Astrocyte of the hippocampus (primary cell): ENCODE measurements at regions not wholly inside any gene's neighbourhood (a gene's known extent, or its start where the extent isn't known, plus 50 kb on each side); places are given as distances from the start of the nearest gene placed in this dataset.
A peak's percentile ranks its signal among the peaks of the same experiment; 100 is the strongest.

ENCODE experiments used
- DNase-seq: peaks from one replicate; pipeline ENCODE4 v3.0.0; 2011; ENCODE audit warnings: low read depth, low spot score

DNA sequence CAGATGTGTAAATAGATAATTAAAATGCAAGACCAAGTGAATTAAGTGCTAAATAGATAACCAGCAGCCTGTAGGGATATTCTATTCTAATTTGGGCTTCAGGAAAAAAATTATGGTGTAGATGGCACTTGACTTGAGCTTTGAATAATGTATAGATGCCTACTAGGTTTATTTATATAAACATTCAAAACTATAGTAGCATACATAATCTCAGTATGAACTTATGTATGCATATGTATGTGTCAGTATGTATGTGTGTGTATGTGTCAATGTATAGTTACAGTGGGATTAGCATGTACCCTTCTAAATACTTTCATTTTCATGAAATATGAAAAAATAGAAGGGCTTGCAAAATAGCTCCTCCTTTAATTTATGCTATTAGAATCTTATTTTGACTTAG, 207.3 kb upstream of the PPP1R3A start:
- no peak for DNase-seq

DNA sequence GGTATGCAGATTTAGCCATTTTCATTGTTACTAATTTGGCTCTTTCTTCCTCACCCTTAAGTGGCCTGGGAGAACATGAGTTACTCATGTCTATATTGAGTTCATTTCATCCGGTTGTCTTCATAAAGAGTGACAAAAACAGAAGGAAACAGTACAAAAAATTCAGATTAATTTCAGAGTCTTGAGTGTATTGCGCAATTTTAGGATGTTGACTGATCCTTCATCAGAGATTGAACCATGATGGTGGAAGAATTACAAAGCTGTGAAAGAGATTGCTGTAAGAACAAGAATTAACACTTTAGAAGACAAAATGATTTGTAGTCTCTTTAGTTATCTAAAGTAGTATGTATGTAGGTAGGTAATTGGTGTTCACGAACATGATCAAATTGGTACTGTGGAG, 194.0 kb upstream of the PPP1R3A start:
- no peak for DNase-seq

DNA sequence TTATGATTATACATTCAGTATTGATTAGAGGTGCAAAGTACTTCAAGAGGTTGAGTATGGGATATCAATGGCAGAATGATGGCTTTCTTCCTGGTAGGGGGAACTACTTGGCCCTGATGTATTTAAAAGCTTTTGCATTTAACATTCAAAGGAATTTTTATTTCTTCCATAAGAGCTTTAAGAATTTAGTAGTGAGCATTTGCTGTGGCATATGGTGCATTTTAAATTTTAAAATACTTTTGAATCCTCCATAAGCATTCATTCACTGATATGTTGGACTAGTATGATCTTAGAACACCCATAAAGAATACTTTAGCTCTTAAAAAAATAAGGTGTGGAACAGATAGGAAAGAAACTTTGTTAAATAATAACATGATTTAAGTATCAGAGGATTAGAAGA, 191.9 kb upstream of the PPP1R3A start:
- DNase-seq = no peak

DNA sequence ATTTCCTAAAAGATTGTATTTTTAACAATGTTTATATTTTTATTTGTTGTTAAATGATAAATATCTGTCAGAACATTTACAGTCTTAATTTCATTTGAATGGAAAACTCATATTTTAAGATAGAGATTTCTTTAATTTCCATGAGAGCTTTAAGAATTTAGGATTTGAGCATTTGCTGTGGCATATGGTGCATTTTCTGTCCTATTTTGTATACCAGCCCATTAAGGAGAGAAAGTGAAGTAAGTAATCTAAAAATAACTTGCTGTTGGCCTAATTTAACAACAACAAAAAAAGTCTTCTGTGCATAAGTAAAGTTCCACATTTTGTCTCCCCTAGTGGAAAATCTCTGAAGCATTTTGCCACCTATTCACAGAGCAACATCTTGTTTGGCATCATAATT, 190.9 kb upstream of the PPP1R3A start:
- no peak for DNase-seq

DNA sequence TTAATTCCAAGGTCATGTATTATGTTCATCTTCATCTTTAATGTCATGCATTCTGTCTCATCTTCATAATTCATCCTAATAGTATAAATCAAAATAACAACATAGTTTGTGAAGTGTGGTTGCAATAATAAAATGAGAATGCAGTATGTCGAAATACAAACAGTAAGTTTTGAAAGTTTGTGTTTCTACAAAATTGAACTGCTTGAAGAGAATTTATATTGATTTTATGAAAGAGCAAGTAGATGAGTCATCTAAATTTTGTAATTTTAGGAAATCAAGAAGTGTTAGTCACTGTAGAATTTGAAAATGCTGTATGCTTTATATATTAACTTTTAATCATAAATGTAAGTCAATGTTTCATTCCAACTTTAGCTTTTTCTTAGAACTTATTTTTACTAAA, 190.5 kb upstream of the PPP1R3A start:
- no peak for DNase-seq

DNA sequence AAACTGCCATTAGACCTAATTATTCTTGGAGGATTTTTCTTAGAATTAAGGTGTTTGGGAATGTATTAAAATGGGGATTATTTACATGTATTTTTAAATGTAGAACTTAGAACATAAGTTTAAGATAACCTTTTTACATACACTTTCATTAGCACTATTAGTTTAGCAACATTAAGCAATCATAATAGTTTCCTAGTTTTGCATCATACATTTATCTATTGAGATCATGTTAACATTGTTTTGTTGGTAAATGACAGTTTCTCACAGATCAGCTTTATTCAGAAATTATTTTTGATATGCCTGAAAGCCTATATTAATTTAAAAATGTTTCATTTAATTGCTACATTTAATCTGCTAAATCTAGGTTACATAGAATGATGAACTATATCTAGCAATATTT, 189.7 kb upstream of the PPP1R3A start:
- DNase-seq = no peak

DNA sequence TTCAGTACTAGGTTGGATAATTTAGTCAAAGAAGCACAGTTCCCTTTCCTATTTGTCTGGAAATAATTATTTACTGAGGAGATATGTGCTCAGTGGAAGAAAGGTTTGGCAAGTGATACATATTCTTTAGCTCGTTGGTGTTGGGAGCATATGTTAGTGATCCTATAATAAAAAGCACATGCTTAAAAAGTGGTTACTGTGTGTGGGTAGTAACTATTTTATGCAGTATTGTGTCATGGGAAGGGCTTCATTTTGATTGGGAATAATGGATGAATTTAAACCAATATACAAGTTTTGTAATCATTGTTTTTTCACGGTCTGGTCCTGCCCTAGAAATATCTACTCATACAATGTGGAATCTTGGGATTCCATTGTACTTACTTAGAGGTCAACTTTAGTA, 188.7 kb upstream of the PPP1R3A start:
- no peak for DNase-seq

DNA sequence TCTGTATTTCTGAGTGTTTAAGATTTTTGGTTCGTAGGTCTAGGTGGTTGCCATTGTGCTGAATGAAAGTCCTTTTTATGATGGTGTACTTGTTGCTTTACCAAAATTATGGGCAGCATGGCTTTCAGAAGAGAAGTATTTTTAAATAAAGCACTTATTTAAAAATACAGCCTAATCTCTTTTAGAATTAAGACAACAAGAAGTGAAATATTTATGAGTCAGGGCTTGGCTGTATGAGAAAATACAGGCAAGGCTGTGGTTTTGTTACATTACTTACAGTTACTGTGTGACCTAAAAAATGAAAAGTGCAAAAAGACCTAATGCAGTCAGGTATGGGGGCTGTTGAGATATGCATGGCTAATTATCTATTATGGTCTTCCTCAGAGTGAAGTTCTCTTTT, 185.2 kb upstream of the PPP1R3A start:
- peak; percentile 12 for DNase-seq

DNA sequence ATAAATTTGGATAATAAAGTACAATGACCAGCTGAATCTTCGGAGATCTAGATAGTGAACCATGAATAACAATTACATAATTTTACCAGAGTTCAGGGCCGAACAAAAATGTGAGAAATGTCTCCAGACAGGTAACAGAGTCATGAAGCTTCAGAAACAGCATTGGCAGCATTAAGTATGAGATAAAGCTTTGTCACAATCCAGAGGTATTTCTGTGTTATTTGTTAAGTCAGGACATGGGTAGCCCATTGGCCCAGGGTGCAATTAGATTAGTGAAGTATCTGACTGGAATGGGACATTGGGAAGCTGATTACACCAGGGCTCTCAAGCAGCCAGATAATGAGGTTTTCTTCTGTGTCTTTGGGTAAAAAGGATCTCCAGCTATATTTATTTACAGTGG, 184.2 kb upstream of the PPP1R3A start:
- no peak for DNase-seq

DNA sequence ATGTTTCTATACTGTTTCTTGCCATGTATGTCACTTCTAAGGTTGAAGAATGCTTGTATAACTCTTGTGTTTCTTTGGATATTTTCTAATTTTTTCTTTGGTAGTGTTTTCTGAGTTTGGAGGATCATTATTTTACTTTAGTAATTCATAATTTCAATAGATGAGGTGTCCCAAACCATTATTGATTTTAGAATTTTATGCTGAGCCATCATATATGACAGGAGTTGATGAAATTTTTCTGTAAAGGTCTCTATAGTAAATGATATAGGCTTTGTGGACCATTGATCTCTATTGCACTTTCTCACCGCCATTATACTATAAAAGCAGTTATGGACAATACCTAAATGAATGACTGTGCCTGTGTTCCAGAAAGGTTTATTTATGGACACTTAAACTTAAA, 183.3 kb upstream of the PPP1R3A start:
- DNase-seq = no peak

DNA sequence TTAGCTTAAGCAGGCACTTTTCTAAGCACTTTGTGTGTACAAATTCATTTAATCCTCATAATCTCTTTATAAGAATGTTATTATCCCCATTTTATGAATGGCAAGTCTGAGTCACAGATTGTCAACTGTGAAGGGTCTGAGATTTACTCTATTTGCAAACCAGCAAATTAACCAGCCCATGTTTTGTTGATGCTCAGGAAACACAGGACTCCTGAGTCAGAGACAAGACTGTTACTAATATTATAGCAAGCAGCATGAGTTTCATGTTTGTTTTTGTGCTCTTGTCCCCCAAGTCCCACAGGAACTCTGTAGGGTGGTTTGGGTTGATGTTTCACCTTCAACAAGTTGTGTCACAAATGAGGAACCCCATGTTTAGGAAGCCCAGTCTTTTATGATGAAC, 182.0 kb upstream of the PPP1R3A start:
- DNase-seq = no peak

DNA sequence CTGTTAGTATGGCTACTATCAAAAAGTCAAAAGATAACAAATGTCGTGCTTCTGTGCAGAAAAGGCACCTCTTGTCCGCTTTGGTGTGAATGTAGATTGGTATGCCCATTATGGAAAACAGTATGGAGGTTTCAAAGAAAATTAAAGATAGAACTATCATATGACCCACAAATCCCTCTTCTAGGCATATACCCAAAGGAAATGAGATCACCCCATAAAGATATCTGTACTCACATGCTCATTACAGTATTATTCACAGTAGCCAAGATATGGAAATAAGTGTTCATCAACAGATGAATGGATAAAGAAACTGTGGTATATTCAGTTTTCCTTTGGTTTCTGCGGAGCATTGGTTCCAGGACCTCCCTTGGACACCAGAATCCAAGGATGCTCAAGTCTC, 180.5 kb upstream of the PPP1R3A start:
- DNase-seq = no peak

DNA sequence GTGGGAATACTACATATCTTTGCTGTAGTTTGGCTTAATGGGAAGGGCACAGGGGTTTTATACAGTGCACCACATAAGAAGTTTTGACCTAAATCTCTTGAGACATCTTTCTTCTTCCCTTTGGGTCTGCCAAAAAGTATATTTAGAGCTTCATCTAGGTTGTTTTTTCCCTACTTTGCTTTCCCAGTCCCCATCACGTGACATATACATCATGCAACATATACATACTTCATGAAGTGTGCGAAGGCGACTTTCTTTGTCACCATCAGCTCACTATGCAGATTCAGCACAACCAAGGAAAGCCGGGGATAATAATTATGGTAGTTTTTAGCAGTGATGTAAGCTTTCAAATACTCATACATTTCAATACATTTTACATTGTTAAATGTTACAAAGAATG, 177.1 kb upstream of the PPP1R3A start:
- no peak for DNase-seq

DNA sequence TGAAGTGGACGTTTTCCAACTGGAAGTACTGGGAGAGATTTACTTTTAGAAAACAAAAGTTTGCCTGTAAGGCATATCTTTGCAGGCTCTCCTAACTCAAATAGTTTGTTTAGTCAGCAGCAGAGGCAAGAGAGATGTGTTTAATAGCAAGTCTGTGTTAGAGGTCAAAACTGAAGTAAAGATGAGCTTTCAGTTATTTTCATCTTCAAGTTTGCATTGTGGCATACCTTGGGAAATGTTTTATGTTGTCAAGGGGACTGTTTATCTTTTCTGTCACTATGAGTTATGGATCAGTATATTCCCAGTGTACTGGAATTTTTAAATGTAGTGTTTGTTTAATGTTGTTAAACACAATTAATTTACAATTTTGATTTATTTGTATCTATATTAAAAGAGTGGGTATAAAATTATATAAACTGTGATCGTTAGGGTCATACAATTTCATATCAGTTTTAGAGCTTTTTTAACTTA, 169.7 kb upstream of the PPP1R3A start:
- DNase-seq = no peak

DNA sequence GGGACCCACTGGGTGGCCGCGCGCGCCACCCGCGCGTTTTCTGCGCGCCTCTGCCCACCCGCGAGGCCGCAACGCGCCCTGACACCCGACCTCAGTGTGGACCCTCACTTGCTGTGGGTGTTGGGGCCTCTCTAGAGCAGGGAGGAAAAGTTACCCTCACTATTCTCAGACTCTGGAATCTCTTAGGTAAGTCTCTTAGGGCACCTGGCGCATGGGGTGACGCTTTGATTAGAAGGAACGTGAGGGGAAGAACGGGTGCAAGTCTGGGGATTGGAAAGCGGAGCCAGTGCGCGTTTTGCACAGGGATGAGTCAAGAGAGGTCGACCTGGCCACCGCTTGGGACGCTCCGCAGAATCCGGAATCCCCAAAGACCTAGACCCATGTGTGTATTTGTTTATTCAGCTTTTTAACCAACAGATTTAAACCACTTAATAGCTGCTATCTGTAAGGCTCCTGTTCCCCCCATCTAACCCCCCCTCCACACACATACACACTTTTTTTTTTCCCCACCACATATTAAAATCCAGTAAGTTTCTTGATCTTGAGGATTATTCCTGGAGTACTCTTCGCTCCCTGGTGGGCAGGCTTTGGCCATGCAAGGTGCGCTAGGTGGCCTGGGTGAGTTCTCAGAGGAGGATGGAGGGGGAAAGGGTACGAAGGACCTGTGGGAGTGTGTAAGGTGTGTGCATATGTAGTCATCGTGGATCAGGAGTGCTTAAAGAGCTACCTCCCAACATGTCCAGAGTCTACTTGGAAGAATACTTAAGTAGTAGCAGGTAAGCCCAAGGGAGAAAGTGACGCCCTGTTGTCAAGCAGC, 169.1 kb upstream of the PPP1R3A start:
- peak; percentile 4 for DNase-seq

DNA sequence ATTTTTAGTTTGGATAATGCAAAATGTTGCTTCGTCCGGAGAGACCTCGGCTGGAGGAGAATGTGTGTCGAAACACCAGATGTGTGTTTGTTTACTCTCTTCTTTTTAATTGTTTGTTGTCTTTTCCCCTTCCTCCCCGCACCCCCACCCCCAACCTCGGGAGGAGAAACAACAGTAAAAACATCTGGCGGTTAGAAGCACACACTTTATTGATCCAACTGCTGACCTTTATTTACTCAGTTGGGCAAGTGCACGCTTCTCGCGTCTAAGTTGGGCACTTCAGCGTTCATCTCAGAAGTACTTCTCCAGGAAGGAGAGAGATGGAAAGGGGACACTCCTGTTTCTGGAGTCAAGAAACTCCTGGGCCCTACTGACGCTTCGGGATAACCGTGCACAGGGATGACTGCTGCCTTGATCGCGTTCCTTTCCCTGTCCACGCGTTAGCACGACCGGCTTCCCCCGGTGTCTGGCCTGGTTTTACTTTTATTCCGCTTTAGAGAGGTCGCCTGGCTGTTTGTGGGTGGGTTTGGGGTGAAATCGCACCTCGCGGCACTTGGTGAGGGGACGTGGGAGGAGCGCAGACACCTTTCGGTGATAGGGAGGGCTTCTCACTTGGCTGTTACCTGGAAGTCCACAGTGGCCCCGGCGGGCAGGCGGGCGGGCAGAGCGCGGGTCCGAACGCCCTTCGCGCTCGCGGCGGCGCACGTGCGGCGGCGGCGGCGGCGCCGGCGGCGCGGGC, 168.3 kb upstream of the PPP1R3A start:
- peak; percentile 44 for DNase-seq

DNA sequence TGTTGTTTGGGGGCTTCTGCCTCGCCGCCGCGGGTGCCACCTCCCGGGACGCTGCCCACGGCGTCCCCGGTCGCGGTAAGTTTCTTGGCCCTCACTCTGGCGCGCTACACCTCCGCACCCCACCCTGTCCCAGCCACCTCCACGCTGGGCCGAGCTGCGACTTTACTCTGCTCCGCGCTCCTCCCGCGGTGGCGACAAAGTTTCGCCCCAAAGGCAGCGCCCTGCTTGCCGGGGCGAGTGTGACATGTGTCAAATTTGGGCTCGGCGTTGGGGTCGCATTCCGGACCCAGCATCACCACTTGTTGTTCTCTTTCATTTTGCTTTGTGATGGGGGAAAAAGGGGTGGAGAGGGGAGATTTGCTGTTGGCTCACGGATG, 167.7 kb upstream of the PPP1R3A start:
- peak; percentile 33 for DNase-seq

DNA sequence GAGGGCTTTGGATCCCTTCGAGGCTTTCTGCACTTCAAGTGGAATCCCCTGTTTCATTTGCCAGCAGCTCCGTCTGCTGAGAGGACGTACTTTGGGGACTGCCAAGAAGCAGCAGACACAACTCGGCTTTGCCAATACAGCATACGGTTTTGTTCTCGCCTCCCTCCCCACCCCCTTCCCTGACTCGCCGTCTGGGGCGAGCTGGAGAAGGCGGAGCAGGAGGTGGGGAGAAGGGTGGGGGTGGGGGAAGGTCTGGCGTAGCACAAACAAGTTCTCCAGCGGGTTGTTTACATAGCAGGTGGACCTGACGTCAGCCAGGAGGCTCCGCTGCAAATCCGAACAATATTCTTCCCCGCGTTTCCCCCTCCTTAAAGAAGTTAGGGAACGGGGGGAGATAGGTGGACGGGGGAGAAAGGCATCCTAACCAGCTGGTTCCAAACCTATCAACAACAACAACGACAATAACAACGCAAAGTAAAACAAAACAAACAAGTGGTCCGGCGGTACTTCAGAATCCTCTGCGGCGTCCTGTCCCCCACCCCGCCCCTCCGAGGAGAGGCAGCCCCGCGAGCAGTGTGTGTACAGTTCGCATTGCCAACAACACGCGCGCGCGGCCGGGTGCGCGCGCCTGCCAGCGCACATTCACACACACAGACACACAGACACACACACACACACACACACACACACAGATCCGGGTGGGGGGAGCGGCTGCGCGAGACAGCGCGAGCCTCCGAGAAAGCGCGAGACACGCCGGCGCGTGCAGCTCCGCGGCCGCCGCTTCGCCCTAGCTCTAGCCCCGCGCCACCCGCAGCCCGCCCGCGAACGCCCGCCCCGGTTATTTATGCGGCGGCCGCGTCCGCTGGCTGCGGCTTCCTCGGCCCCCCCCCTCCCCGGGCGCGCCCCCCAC, 167.0 kb upstream of the PPP1R3A start:
- peak; percentile 76 for DNase-seq

DNA sequence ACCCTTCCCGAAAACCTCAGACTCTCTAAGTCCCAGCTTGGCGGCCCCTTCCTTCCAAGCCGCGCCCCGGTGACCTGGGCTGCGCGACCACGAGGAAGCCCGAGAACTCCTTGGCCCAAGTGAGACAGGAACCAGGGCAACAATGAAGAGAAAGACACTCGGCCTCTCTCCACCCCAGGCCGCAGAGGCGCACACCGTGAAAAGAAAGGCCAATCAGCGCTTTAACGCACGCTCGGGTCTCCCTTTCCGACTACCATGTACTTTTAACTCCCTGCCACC, 166.4 kb upstream of the PPP1R3A start:
- DNase-seq = no peak

DNA sequence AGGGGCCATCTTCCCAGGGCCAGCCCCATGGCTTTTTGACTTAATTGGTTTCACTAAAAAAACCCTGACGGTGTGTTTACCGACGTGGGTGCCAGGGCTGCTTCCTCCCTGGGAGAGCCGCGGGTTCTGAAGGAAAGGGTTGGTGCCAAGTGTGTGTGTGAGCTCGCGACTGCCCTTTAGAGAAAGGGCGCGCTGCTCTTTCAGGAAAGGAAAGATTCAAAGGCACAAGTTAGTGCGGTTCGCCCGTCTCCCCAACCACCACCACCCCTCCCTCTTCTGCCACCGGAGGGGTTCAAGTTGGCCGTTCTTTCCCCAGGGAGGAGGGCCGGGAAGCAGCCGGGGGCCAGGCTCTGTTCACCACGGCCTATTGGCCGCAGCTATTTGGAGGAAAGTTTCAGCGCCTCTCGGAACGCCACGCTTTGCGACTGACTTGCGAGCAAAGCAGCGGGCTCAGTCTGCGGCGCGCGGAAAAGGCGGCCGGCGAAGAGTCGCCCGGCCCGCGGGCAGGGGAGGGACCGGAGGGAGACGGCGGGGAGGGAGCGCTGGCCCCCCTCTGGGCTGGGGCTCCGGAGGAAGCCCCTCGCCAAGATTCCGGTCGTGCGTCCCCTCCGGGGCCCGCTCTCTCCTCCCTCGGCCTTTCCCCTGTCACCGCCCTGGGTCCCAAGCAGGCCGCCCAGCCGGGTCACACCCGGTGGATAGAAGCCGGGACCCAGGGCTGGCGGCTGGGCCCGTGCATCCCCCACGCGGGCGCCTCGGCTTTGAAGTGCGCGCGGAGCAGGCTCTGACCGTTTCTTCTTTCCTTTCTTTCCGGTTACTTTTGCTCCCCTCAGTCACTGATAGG, 165.9 kb upstream of the PPP1R3A start:
- DNase-seq = peak; percentile 52

DNA sequence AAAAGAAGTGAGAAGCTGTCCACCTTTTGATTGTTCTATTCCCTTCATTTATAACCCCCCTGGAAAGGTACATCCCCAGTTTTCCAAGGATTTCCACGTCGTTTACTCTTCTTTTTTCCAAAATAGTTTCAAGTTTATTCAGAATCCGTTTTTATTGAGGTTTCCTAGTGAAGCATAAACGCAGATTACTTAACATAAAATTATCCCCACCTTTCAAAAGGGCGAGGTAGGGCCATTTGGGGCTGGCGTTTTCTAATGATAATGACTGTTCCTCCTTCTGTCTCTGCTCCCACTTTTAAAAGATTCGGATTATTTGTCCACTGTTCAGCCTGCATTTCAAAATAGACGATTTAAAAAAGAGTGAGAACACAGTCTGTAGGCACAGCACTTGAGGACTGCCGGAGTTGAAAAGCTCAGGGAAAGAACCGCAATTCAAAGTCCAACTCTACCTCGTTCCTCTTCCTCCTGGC, 165.2 kb upstream of the PPP1R3A start:
- no peak for DNase-seq
